ENCODE measurements at regions not wholly inside any gene's neighbourhood (a gene's known extent, or its start where the extent isn't known, plus 50 kb on each side); places are given as distances from the start of the nearest gene placed in this dataset.

GRCh38 chr21:23217597-23217996, 2219.4 kb downstream of the NCAM2 start:
- H3K4me3 ChIP-seq (IDR thresholded peaks at IDR 0.05; ENCODE audit: insufficient read depth, low read depth, low read length) = no peak overlapping the region
- H3K79me2 ChIP-seq (ENCODE audit: insufficient read depth, low read depth) = no peaks in the 10 kb centered on the region
- TF ChIP-seq, protein P1, sequence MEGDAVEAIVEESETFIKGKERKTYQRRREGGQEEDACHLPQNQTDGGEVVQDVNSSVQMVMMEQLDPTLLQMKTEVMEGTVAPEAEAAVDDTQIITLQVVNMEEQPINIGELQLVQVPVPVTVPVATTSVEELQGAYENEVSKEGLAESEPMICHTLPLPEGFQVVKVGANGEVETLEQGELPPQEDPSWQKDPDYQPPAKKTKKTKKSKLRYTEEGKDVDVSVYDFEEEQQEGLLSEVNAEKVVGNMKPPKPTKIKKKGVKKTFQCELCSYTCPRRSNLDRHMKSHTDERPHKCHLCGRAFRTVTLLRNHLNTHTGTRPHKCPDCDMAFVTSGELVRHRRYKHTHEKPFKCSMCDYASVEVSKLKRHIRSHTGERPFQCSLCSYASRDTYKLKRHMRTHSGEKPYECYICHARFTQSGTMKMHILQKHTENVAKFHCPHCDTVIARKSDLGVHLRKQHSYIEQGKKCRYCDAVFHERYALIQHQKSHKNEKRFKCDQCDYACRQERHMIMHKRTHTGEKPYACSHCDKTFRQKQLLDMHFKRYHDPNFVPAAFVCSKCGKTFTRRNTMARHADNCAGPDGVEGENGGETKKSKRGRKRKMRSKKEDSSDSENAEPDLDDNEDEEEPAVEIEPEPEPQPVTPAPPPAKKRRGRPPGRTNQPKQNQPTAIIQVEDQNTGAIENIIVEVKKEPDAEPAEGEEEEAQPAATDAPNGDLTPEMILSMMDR (conservative IDR thresholded peaks at IDR 0.05; ENCODE audit: low read depth, low read length) = no peak
- H4K20me1 ChIP-seq (ENCODE audit: insufficient read depth) = no peaks in the 10 kb centered on the region
- H3K27ac ChIP-seq = no peak overlapping the region
- H3K27me3 ChIP-seq (ENCODE audit: insufficient read depth, low read depth) = no peaks in the 10 kb centered on the region
- H3K4me2 ChIP-seq = no peak overlapping the region
- no peaks in the 10 kb centered on the region for H3K4me1 ChIP-seq (ENCODE audit: low read depth, poor library complexity, severe bottlenecking)
- no peak overlapping the region for H3K9ac ChIP-seq
- H2AFZ ChIP-seq (ENCODE audit: low read depth) = no peak overlapping the region
- no peaks in the 10 kb centered on the region for H3K36me3 ChIP-seq (ENCODE audit: insufficient read depth)

DNA sequence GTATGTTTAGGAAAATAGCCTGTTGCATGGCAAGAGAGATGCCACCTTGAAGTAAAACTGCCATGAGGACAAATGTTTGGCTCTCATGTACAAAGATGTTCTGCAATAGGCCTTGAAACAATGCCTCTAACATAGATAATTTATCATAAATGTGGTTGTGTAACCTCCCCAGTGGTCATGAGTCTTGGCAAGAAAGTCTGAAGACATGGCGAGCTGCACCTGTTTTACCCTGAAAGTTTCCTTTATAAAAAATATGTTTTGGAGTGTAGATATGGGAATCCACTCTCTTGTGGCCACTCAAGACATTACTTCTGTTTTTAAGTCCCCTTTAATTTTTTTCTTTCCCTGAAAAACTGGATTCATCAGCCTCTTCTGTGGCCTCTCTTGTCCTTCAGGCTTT, 2217.1 kb downstream of the NCAM2 start:
- no peak overlapping the region for H3K9ac ChIP-seq
- no peak overlapping the region for H3K27ac ChIP-seq
- H3K36me3 ChIP-seq (ENCODE audit: insufficient read depth) = no peaks in the 10 kb centered on the region
- TF ChIP-seq, protein P1 (conservative IDR thresholded peaks at IDR 0.05; ENCODE audit: low read depth, low read length) = no peak
- no peaks in the 10 kb centered on the region for H3K4me1 ChIP-seq (ENCODE audit: low read depth, poor library complexity, severe bottlenecking)
- no peak overlapping the region for H2AFZ ChIP-seq (ENCODE audit: low read depth)
- no peaks in the 10 kb centered on the region for H3K79me2 ChIP-seq (ENCODE audit: insufficient read depth, low read depth)
- H3K27me3 ChIP-seq (ENCODE audit: insufficient read depth, low read depth) = no peaks in the 10 kb centered on the region
- H3K4me2 ChIP-seq = no peak overlapping the region
- no peak overlapping the region for H3K4me3 ChIP-seq (IDR thresholded peaks at IDR 0.05; ENCODE audit: insufficient read depth, low read depth, low read length)
- H4K20me1 ChIP-seq (ENCODE audit: insufficient read depth) = no peaks in the 10 kb centered on the region
